HepG2 (cell line): ENCODE measurements at regions not wholly inside any gene's neighbourhood (a gene's known extent, or its start where the extent isn't known, plus 50 kb on each side); places are given as distances from the start of the nearest gene placed in this dataset.

Experiments used
- ATAC-seq: fragments of 200-7000 bp; cut with Tn5 transposase; 3 replicates; pipeline ENCODE4 v1.9.1; 2020; ENCODE audit warnings: mild to moderate bottlenecking, moderate library complexity
- BruUV-seq: library from RNA; stranded (reverse); fragments of 400-500 nt; replicated peaks from 2 replicates; lab custom pipeline; 2021; lab: Mats Ljungman, UMichigan
- CTCF ChIA-PET: fragments of 300-600 bp; formaldehyde crosslinking; extraction: SDS; loops from one replicate; lab custom pipeline; 2021; ENCODE audit warnings: low total read pairs, inconsistent platforms, low intra/inter-chr PET ratio; lab: Yijun Ruan, JAX
- POLR2A ChIA-PET: fragments of 350-600 bp; sonication (Branson Sonifier 250); formaldehyde crosslinking; loops from one replicate; lab custom pipeline; 2020; ENCODE audit warnings: antibody characterized with exemption, inconsistent platforms; lab: Yijun Ruan, JAX
- DNase-seq: peaks from one replicate; pipeline ENCODE4 v3.0.0-alpha.2; 2015; ENCODE audit warnings: low spot score
- FAIRE-seq: peaks from 3 replicates; lab custom pipeline; 2011; peaks lifted over from hg19 to GRCh38; lab: Jason Lieb, UNC
- H2AFZ ChIP-seq: one replicate; pipeline ENCODE4 v1.6.1; 2011; ENCODE audit warnings: low read length, inconsistent platforms
- H3K27ac ChIP-seq: fragments of 300-600 bp; 3 replicates; pipeline ENCODE4 v1.8.0; 2011; ENCODE audit warnings: mixed run types, mild to moderate bottlenecking, mixed read lengths, low read length, inconsistent platforms; ENCODE audit not compliant: insufficient read depth; ENCODE audit errors: extremely low read length
- H3K27me3 ChIP-seq, 2 experiments: fragments of 200-600 bp in 1 of 2; 2 replicates in 1 of 2; 3 replicates in 1 of 2; pipeline versions ENCODE4 v1.6.0 to v1.8.0; 2011; ENCODE audit warnings: low read length in 2 of 2, mild to moderate bottlenecking in 2 of 2, moderate library complexity in 2 of 2, inconsistent platforms in 1 of 2; ENCODE audit not compliant: insufficient read depth in 2 of 2, control insufficient read depth in 1 of 2
- H3K36me3 ChIP-seq, 2 experiments: fragments of 200-600 bp in 1 of 2; replicated peaks in 1 of 2; 2 replicates in 1 of 2; 3 replicates in 1 of 2; pipeline versions ENCODE4 v1.5.1 to v1.8.0; 2011; ENCODE audit warnings: low read length in 2 of 2, inconsistent platforms in 1 of 2; ENCODE audit not compliant: insufficient read depth in 2 of 2, control insufficient read depth in 1 of 2
- H3K4me1 ChIP-seq: 2 replicates; pipeline ENCODE4 v1.5.1; 2012; ENCODE audit warnings: low read length, inconsistent platforms; ENCODE audit not compliant: insufficient read depth
- H3K4me2 ChIP-seq: 2 replicates; pipeline ENCODE4 v1.6.0; 2011; ENCODE audit warnings: low read depth, low read length, inconsistent platforms
- H3K4me3 ChIP-seq, 3 experiments: fragments of 200-600 bp in 1 of 3; sonication (generic), shearing (Covaris generic) in 1 of 3; replicated peaks in 1 of 3; 2 replicates each; pipeline ENCODE4 v1.5.1; 2011 to 2016; ENCODE audit warnings: low read length in 3 of 3, inconsistent platforms in 2 of 3, low read depth in 2 of 3, mild to moderate bottlenecking in 2 of 3, control low read depth in 1 of 3, mixed read lengths in 1 of 3; ENCODE audit not compliant: insufficient read depth in 1 of 3
- H3K79me2 ChIP-seq: one replicate; pipeline ENCODE4 v1.6.1; 2011; ENCODE audit warnings: low read length, inconsistent platforms; ENCODE audit not compliant: insufficient read depth
- H3K9ac ChIP-seq: 2 replicates; pipeline ENCODE4 v1.6.0; 2011; ENCODE audit warnings: mild to moderate bottlenecking, low read depth, low read length, inconsistent platforms; ENCODE audit not compliant: insufficient read depth
- H3K9me3 ChIP-seq: 2 replicates; pipeline ENCODE4 v1.5.1; 2012; ENCODE audit warnings: mild to moderate bottlenecking, low read length
- H4K20me1 ChIP-seq: 2 replicates; pipeline ENCODE4 v1.6.0; 2011; ENCODE audit warnings: inconsistent platforms, mild to moderate bottlenecking, low read length, moderate library complexity; ENCODE audit not compliant: insufficient read depth
- CEBPB ChIP-seq: IDR thresholded peaks from 2 replicates; pipeline ENCODE4 v1.6.1; 2011; ENCODE audit warnings: low read depth, low read length, improper control_type of control experiment, borderline replicate concordance
- DMTF1 ChIP-seq: sonication (generic); formaldehyde crosslinking; IDR thresholded peaks from 2 replicates; pipeline ENCODE4 v1.4.0; 2020; ENCODE audit warnings: mild to moderate bottlenecking, missing genetic modification reagents
- HMGXB3 ChIP-seq: sonication (generic); formaldehyde crosslinking; IDR thresholded peaks from 2 replicates; pipeline ENCODE4 v1.4.0; 2020; ENCODE audit warnings: missing genetic modification reagents, borderline replicate concordance
- MTF1 ChIP-seq: sonication (generic); formaldehyde crosslinking; IDR thresholded peaks from 2 replicates; pipeline ENCODE4 v1.5.0; 2020; ENCODE audit warnings: missing genetic modification reagents
- ZBTB33 ChIP-seq: sonication (generic); formaldehyde crosslinking; IDR thresholded peaks from 2 replicates; pipeline ENCODE4 v1.4.0; 2020; ENCODE audit warnings: missing genetic modification reagents
- ZFX ChIP-seq: sonication (generic); formaldehyde crosslinking; IDR thresholded peaks from 2 replicates; pipeline ENCODE4 v1.4.0; 2020; ENCODE audit warnings: mild to moderate bottlenecking, low read depth, missing genetic modification reagents, moderate library complexity
- ZNF34 ChIP-seq: sonication (generic); formaldehyde crosslinking; IDR thresholded peaks from 2 replicates; pipeline ENCODE4 v1.4.0; 2020; ENCODE audit warnings: mild to moderate bottlenecking, missing genetic modification reagents, borderline replicate concordance
- ZNF720 ChIP-seq: sonication (generic); formaldehyde crosslinking; IDR thresholded peaks from 2 replicates; pipeline ENCODE4 v1.4.0; 2020; ENCODE audit warnings: missing genetic modification reagents
- WGBS: methylation state at CpG from one replicate; pipeline ENCODE4 v1.1.6; 2017; ENCODE audit warnings: low lambda C conversion rate; 5-methylcytosine and 5-hydroxymethylcytosine counted together
- in situ Hi-C: cut with HindIII; loops from 2 replicates; pipeline ENCODE4 v1.10.0; 2017; ENCODE audit warnings: low pct_unique_long_range_greater_than_20kb; ENCODE audit not compliant: extremely low pct_ligation_motif_present
- intact Hi-C: fragments of 100-400 bp; cut with micrococcal nuclease; formaldehyde crosslinking; loops from one replicate; pipeline ENCODE4 v1.10.0; 2022; ENCODE audit not compliant: unreplicated experiment

GRCh38 chr5:147965715-147966114 lies 59.4 kb upstream of the C5orf46 start:
- H3K27me3 ChIP-seq, result no peaks in the 10 kb centered on the region
- no peaks in the 10 kb centered on the region for H3K4me1 ChIP-seq
- BruUV-seq, result no TSS peak
- H3K79me2 ChIP-seq, result no peaks in the 10 kb centered on the region
- in situ Hi-C loops, result no loop called here
- no peak overlapping the region for H3K4me2 ChIP-seq
- no peak for FAIRE-seq
- H3K9me3 ChIP-seq, result no peaks in the 10 kb centered on the region
- H3K4me3 ChIP-seq, result no peak overlapping the region
- no peak for DNase-seq
- ChIA-PET CTCF (no interaction called here), POLR2A (no interaction called here)
- TF ChIP-seq CEBPB, result peak; percentile 48; the same call in 1 of the 2 replicates
- TF ChIP-seq ZBTB33 (CRISPR knock-in tag), result no peak
- ATAC-seq, result no peak
- H3K9ac ChIP-seq, result no peak overlapping the region
- no peaks in the 10 kb centered on the region for H3K36me3 ChIP-seq
- no peaks in the 10 kb centered on the region for H4K20me1 ChIP-seq
- intact Hi-C loops, result no loop called here
- no peak overlapping the region for H3K27ac ChIP-seq
- no peak overlapping the region for H2AFZ ChIP-seq

- FAIRE-seq, result no peak
- H3K79me2 ChIP-seq, result no peaks in the 10 kb centered on the region
- no peaks in the 10 kb centered on the region for H3K9me3 ChIP-seq
- no peak overlapping the region for H3K9ac ChIP-seq
- H3K36me3 ChIP-seq, result no peaks in the 10 kb centered on the region
- H3K4me2 ChIP-seq, result no peak overlapping the region
- intact Hi-C loops (no loop called here), in situ Hi-C loops (no loop called here)
- 26% methylated on average over 4 of the region's 4 CpGs for WGBS
- no peaks in the 10 kb centered on the region for H3K4me1 ChIP-seq
- CTCF ChIA-PET, result no interaction called here
- BruUV-seq, result no TSS peak
- H3K27ac ChIP-seq, result no peak overlapping the region
- H4K20me1 ChIP-seq, result no peaks in the 10 kb centered on the region
- H2AFZ ChIP-seq, result no peak overlapping the region
- ATAC-seq, result no peak
- no peaks in the 10 kb centered on the region for H3K27me3 ChIP-seq
- no peak for DNase-seq
- no peak overlapping the region for H3K4me3 ChIP-seq
- POLR2A ChIA-PET, result no interaction called here
- TF ChIP-seq HMGXB3 (no peak), ZFX (CRISPR knock-in tag) (no peak), MTF1 (CRISPR knock-in tag) (no peak), ZNF34 (CRISPR knock-in tag) (no peak), ZNF720 (CRISPR knock-in tag) (no peak), DMTF1 (CRISPR knock-in tag) (no peak)
Measured at GRCh38 chr5:147963948-147964693, 57.8 kb upstream of the C5orf46 start.
